H9 (cell line): ENCODE measurements at regions not wholly inside any gene's neighbourhood (a gene's known extent, or its start where the extent isn't known, plus 50 kb on each side); places are given as distances from the start of the nearest gene placed in this dataset.
"Not testable (repeated sequence)": the region's sequence is repeated elsewhere in the genome, so short reads cannot be mapped to it uniquely, and the experiment has no call there.

Experiments
- DNase-seq: peaks from one replicate; pipeline ENCODE4 v3.0.0-alpha.2; 2017
- H2AFZ ChIP-seq: one replicate; pipeline ENCODE4 v1.6.1; 2013; ENCODE audit warnings: mild to moderate bottlenecking, low read length, control low read depth, moderate library complexity
- H2AK5ac ChIP-seq: 2 replicates; pipeline ENCODE4 v1.6.1; 2013; ENCODE audit warnings: low read length, control low read depth, mixed read lengths; ENCODE audit not compliant: insufficient read length
- H2BK120ac ChIP-seq: one replicate; pipeline ENCODE4 v1.6.1; 2013; ENCODE audit warnings: low read depth, mild to moderate bottlenecking, low read length, control low read depth, inconsistent platforms; ENCODE audit not compliant: poor library complexity, severe bottlenecking
- H2BK12ac ChIP-seq: 2 replicates; pipeline ENCODE4 v1.6.1; 2013; ENCODE audit warnings: low read length, control low read depth, mixed read lengths, low read depth; ENCODE audit not compliant: insufficient read length
- H2BK15ac ChIP-seq: 2 replicates; pipeline ENCODE4 v1.6.1; 2013; ENCODE audit warnings: low read depth, low read length, control low read depth
- H2BK20ac ChIP-seq: one replicate; pipeline ENCODE4 v1.6.1; 2013; ENCODE audit warnings: low read depth, mild to moderate bottlenecking, low read length, control low read depth, inconsistent platforms; ENCODE audit not compliant: poor library complexity, severe bottlenecking
- H2BK5ac ChIP-seq: 2 replicates; pipeline ENCODE4 v1.6.1; 2013; ENCODE audit warnings: low read length, control low read depth, mixed read lengths; ENCODE audit not compliant: insufficient read length
- H3K14ac ChIP-seq: 2 replicates; pipeline ENCODE4 v1.6.1; 2013; ENCODE audit warnings: low read length, control low read depth; ENCODE audit not compliant: insufficient read depth
- H3K18ac ChIP-seq: 2 replicates; pipeline ENCODE4 v1.6.1; 2013; ENCODE audit warnings: low read depth, mild to moderate bottlenecking, mixed read lengths, low read length, control low read depth; ENCODE audit not compliant: insufficient read length
- H3K23ac ChIP-seq: 2 replicates; pipeline ENCODE4 v1.6.1; 2013; ENCODE audit warnings: low read length, control low read depth, mixed read lengths, low read depth; ENCODE audit not compliant: insufficient read length
- H3K23me2 ChIP-seq: 2 replicates; pipeline ENCODE4 v1.6.1; 2013; ENCODE audit warnings: low read depth, mild to moderate bottlenecking, mixed read lengths, low read length, control low read depth; ENCODE audit not compliant: insufficient read length, poor library complexity, severe bottlenecking
- H3K27ac ChIP-seq: 2 replicates; pipeline ENCODE4 v1.5.1; 2013; ENCODE audit warnings: low read length, control low read depth, mixed read lengths, low read depth; ENCODE audit not compliant: insufficient read length
- H3K27me3 ChIP-seq: 2 replicates; pipeline ENCODE4 v1.6.1; 2013; ENCODE audit warnings: low read length, control low read depth, inconsistent platforms; ENCODE audit not compliant: insufficient read depth
- H3K4ac ChIP-seq: 2 replicates; pipeline ENCODE4 v1.6.1; 2013; ENCODE audit warnings: low read depth, mild to moderate bottlenecking, control low read depth, inconsistent platforms, low read length, moderate library complexity
- H3K4me1 ChIP-seq: 2 replicates; pipeline ENCODE4 v1.6.1; 2013; ENCODE audit warnings: low read length, control low read depth, inconsistent platforms; ENCODE audit not compliant: insufficient read depth
- H3K4me2 ChIP-seq: 2 replicates; pipeline ENCODE4 v1.6.1; 2013; ENCODE audit warnings: low read length, control low read depth, mixed read lengths; ENCODE audit not compliant: insufficient read length, insufficient read depth
- H3K56ac ChIP-seq: 2 replicates; pipeline ENCODE4 v1.6.1; 2013; ENCODE audit warnings: low read depth, mild to moderate bottlenecking, mixed read lengths, low read length, control low read depth; ENCODE audit not compliant: insufficient read length
- H3K79me1 ChIP-seq: 2 replicates; pipeline ENCODE4 v1.6.1; 2013; ENCODE audit warnings: low read depth, mild to moderate bottlenecking, moderate library complexity, low read length, control low read depth, inconsistent platforms; ENCODE audit not compliant: insufficient read depth, poor library complexity, severe bottlenecking
- H3K79me2 ChIP-seq: 2 replicates; pipeline ENCODE4 v1.6.1; 2013; ENCODE audit warnings: low read length, control low read depth, inconsistent platforms; ENCODE audit not compliant: insufficient read depth
- H3K9ac ChIP-seq: 2 replicates; pipeline ENCODE4 v1.6.1; 2013; ENCODE audit warnings: low read length, control low read depth, mixed read lengths; ENCODE audit not compliant: insufficient read length; ENCODE audit errors: extremely low read depth
- H3K9me3 ChIP-seq: one replicate; pipeline ENCODE4 v1.6.1; 2013; ENCODE audit warnings: low read depth, low read length, inconsistent platforms; ENCODE audit not compliant: control insufficient read depth
- H3T11ph ChIP-seq: one replicate; pipeline ENCODE4 v1.6.1; 2013; ENCODE audit warnings: mild to moderate bottlenecking, low read length, control low read depth, inconsistent platforms
- H4K20me1 ChIP-seq: one replicate; pipeline ENCODE4 v1.6.1; 2013; ENCODE audit not compliant: control insufficient read depth, insufficient read length, insufficient read depth
- H4K5ac ChIP-seq: 2 replicates; pipeline ENCODE4 v1.6.1; 2013; ENCODE audit warnings: low read depth, mild to moderate bottlenecking, mixed read lengths, low read length, control low read depth; ENCODE audit not compliant: insufficient read length
- H4K8ac ChIP-seq: replicated peaks from 2 replicates; pipeline ENCODE4 v1.6.1; 2013; ENCODE audit warnings: low read length, control low read depth, mixed read lengths, low read depth; ENCODE audit not compliant: insufficient read length
- H4K91ac ChIP-seq: 2 replicates; pipeline ENCODE4 v1.6.1; 2013; ENCODE audit warnings: low read depth, mild to moderate bottlenecking, moderate library complexity, mixed read lengths, low read length, control low read depth; ENCODE audit not compliant: insufficient read length
- H3K27ac Mint-ChIP-seq, 3 experiments: 2 replicates in 2 of 3; 3 replicates in 1 of 3; pipeline ENCODE4 v1.8.0; 2020 to 2021; ENCODE audit warnings: mixed read lengths in 3 of 3, mild to moderate bottlenecking in 1 of 3, moderate library complexity in 1 of 3
- H3K27me3 Mint-ChIP-seq: 2 replicates; pipeline ENCODE4 v1.8.0; 2021; ENCODE audit warnings: low read depth, mild to moderate bottlenecking, moderate library complexity, mixed read lengths
- H3K36me3 Mint-ChIP-seq, 3 experiments: 2 replicates in 2 of 3; 3 replicates in 1 of 3; pipeline ENCODE4 v1.8.0; 2020 to 2021; ENCODE audit warnings: low read depth in 3 of 3, mixed read lengths in 3 of 3; ENCODE audit not compliant: insufficient read depth in 1 of 3
- H3K4me1 Mint-ChIP-seq, 2 experiments: 2 replicates each; pipeline ENCODE4 v1.8.0; 2020; ENCODE audit warnings: mixed read lengths in 2 of 2
- H3K4me3 Mint-ChIP-seq, 2 experiments: 2 replicates in 1 of 2; 3 replicates in 1 of 2; pipeline ENCODE4 v1.8.0; 2020 to 2021; ENCODE audit warnings: mild to moderate bottlenecking in 2 of 2, mixed read lengths in 2 of 2, moderate library complexity in 1 of 2
- H3K9me3 Mint-ChIP-seq, 2 experiments: 2 replicates in 1 of 2; 3 replicates in 1 of 2; pipeline ENCODE4 v1.8.0; 2020; ENCODE audit warnings: mild to moderate bottlenecking in 2 of 2, mixed read lengths in 2 of 2, moderate library complexity in 1 of 2
- WGBS: extraction: QIAGEN DNeasy Blood & Tissue Kit; methylation state at CpG from one replicate; pipeline ENCODE4 v1.1.7; 2013; ENCODE audit warnings: missing lambda C conversion rate, low lambda C conversion rate, mixed read lengths; ENCODE audit not compliant: insufficient read length; ENCODE audit errors: extremely low coverage; 5-methylcytosine and 5-hydroxymethylcytosine counted together

GRCh38 chr1:143784239-143784882, 187.4 kb downstream of the FAM72C start:
- not testable (repeated sequence) for H4K5ac ChIP-seq, H3K18ac ChIP-seq, H2BK20ac ChIP-seq, H3K4me2 ChIP-seq, H3K27ac ChIP-seq, H3K27me3 ChIP-seq, H3K27ac Mint-ChIP-seq, H2AFZ ChIP-seq, H3K23me2 ChIP-seq, H3K4me1 ChIP-seq, H3K36me3 Mint-ChIP-seq, H3K9me3 ChIP-seq, H4K8ac ChIP-seq, DNase-seq, H4K91ac ChIP-seq, H3K4me3 Mint-ChIP-seq, H2AK5ac ChIP-seq, H3K4ac ChIP-seq, H4K20me1 ChIP-seq, H3K79me2 ChIP-seq, H3K23ac ChIP-seq, H2BK12ac ChIP-seq, H3K27me3 Mint-ChIP-seq, H3K79me1 ChIP-seq, H2BK15ac ChIP-seq, H3K14ac ChIP-seq, H3K56ac ChIP-seq, H3K4me1 Mint-ChIP-seq, H3T11ph ChIP-seq, H2BK120ac ChIP-seq, H3K9me3 Mint-ChIP-seq, H2BK5ac ChIP-seq, H3K9ac ChIP-seq
- no CpG with 5 or more reads among the region's 11 CpGs for WGBS

DNA sequence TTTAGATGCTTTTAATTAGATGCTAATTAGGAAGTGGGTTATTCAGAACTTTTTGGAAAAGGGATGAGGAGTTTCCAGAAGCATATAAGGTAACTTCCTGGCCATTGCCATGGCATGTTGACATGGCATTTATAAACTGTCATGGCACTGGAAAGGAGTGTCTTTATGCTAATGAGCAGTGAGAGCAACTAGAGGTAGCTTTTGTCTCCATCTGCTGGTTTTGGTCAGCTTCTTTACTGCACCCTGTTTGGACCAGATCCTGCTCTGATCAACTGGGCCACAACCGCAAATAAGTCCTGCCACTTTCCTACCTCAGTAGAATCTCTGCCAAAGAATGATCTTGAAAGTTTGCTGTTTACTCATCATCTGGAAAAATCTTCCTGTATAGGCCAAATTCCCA, 193.6 kb downstream of the FAM72C start:
- H3K36me3 Mint-ChIP-seq, H2BK20ac ChIP-seq, H3K4me1 ChIP-seq, H3K79me1 ChIP-seq, H3K27me3 Mint-ChIP-seq, H3K9me3 ChIP-seq, H2BK5ac ChIP-seq, H3K9me3 Mint-ChIP-seq, H3K4me3 Mint-ChIP-seq, H3K18ac ChIP-seq, H3K27ac Mint-ChIP-seq, H3T11ph ChIP-seq, H3K79me2 ChIP-seq, H4K8ac ChIP-seq, H2AFZ ChIP-seq, H3K23ac ChIP-seq, H2BK12ac ChIP-seq, H2BK15ac ChIP-seq, H3K27me3 ChIP-seq, H2BK120ac ChIP-seq, H3K27ac ChIP-seq, H3K14ac ChIP-seq, H2AK5ac ChIP-seq, H4K5ac ChIP-seq, H3K4me1 Mint-ChIP-seq, DNase-seq, H3K23me2 ChIP-seq, H4K20me1 ChIP-seq, H3K56ac ChIP-seq, H3K9ac ChIP-seq, H3K4me2 ChIP-seq, H4K91ac ChIP-seq, H3K4ac ChIP-seq: not testable (repeated sequence)
- WGBS: no CpG with 5 or more reads among the region's 1 CpG
